ENCODE measurements at regions not wholly inside any gene's neighbourhood (a gene's known extent, or its start where the extent isn't known, plus 50 kb on each side); places are given as distances from the start of the nearest gene placed in this dataset.

GRCh38 chr17:79500745-79501618 is 109.9 kb downstream of the RBFOX3 start:
- no peaks in the 10 kb centered on the region for H3K4me1 ChIP-seq (replicated peaks)
- H3K27ac ChIP-seq, result no peak overlapping the region
- H3K4me3 ChIP-seq, result no peak overlapping the region
- DNase-seq (ENCODE audit: low spot score), result no peak
- WGBS, result 38% methylated on average over 23 of the region's 23 CpGs
- H3K9me3 ChIP-seq, result no peaks in the 10 kb centered on the region
- H3K27me3 ChIP-seq (replicated peaks; ENCODE audit: insufficient read depth), result no peaks in the 10 kb centered on the region
- TF ChIP-seq POLR2AphosphoS5 (IDR thresholded peaks at IDR 0.05) (no peak), CTCF (IDR thresholded peaks at IDR 0.05) (no peak), POLR2A (IDR thresholded peaks at IDR 0.05) (no peak)
- no peaks in the 10 kb centered on the region for H3K36me3 ChIP-seq
- intact Hi-C loops (cut with DNase I), result no loop called here

GRCh38 chr17:79498854-79499253 is 112.0 kb downstream of the RBFOX3 start:
- Histone ChIP-seq H3K36me3 (no peaks in the 10 kb centered on the region), H3K4me3 (no peak overlapping the region), H3K9me3 (no peaks in the 10 kb centered on the region), H3K4me1 (replicated peaks) (no peaks in the 10 kb centered on the region), H3K27me3 (replicated peaks; ENCODE audit: insufficient read depth) (no peaks in the 10 kb centered on the region), H3K27ac (no peak overlapping the region)
- no peak for DNase-seq (ENCODE audit: low spot score)
- TF ChIP-seq POLR2A (IDR thresholded peaks at IDR 0.05) (no peak), POLR2AphosphoS5 (IDR thresholded peaks at IDR 0.05) (no peak), CTCF (IDR thresholded peaks at IDR 0.05) (no peak)
- intact Hi-C loops (cut with DNase I), result no loop called here
- WGBS, result 0% methylated on average over 1 of the region's 1 CpG

- intact Hi-C loops (cut with DNase I), result no loop called here
- Histone ChIP-seq H3K9me3 (no peaks in the 10 kb centered on the region), H3K36me3 (no peaks in the 10 kb centered on the region), H3K27ac (no peak overlapping the region), H3K27me3 (replicated peaks; ENCODE audit: insufficient read depth) (no peaks in the 10 kb centered on the region), H3K4me3 (no peak overlapping the region), H3K4me1 (replicated peaks) (no peaks in the 10 kb centered on the region)
- no peak for TF ChIP-seq POLR2A (IDR thresholded peaks at IDR 0.05)
- TF ChIP-seq CTCF (IDR thresholded peaks at IDR 0.05), result no peak
- no peak for TF ChIP-seq POLR2AphosphoS5 (IDR thresholded peaks at IDR 0.05)
- WGBS, result 91% methylated on average over 4 of the region's 4 CpGs
- no peak for DNase-seq (ENCODE audit: low spot score)
Observed at GRCh38 chr17:79497777-79498348, 113.0 kb downstream of the RBFOX3 start.

GRCh38 chr17:79496422-79497005 is 114.3 kb downstream of the RBFOX3 start:
- H3K4me3 ChIP-seq, result no peak overlapping the region

GRCh38 chr17:79495665-79496064 is 115.2 kb downstream of the RBFOX3 start:
- H3K9me3 ChIP-seq, result no peaks in the 10 kb centered on the region
- H3K36me3 ChIP-seq, result no peaks in the 10 kb centered on the region
- no peak overlapping the region for H3K4me3 ChIP-seq
- H3K4me1 ChIP-seq (replicated peaks), result no peaks in the 10 kb centered on the region
- no peaks in the 10 kb centered on the region for H3K27me3 ChIP-seq (replicated peaks; ENCODE audit: insufficient read depth)
- TF ChIP-seq POLR2AphosphoS5 (IDR thresholded peaks at IDR 0.05) (no peak), CTCF (IDR thresholded peaks at IDR 0.05) (no peak), POLR2A (IDR thresholded peaks at IDR 0.05) (no peak)
- no peak overlapping the region for H3K27ac ChIP-seq
- WGBS, result 45% methylated on average over 11 of the region's 11 CpGs
- DNase-seq (ENCODE audit: low spot score), result no peak
- intact Hi-C loops (cut with DNase I), result no loop called here

More at GRCh38 chr17:79496422-79497005, 114.3 kb downstream of the RBFOX3 start:
- Histone ChIP-seq H3K36me3 (no peaks in the 10 kb centered on the region), H3K27me3 (replicated peaks; ENCODE audit: insufficient read depth) (no peaks in the 10 kb centered on the region), H3K4me1 (replicated peaks) (no peaks in the 10 kb centered on the region), H3K27ac (no peak overlapping the region), H3K9me3 (no peaks in the 10 kb centered on the region)
- TF ChIP-seq POLR2A (IDR thresholded peaks at IDR 0.05) (no peak), POLR2AphosphoS5 (IDR thresholded peaks at IDR 0.05) (no peak)
- WGBS, result 90% methylated on average over 13 of the region's 13 CpGs
- DNase-seq (ENCODE audit: low spot score), result no peak
- intact Hi-C loops (cut with DNase I), result no loop called here

Measured in prostate gland (tissue), 2 donors.